ENCODE measurements at regions not wholly inside any gene's neighbourhood (a gene's known extent, or its start where the extent isn't known, plus 50 kb on each side); places are given as distances from the start of the nearest gene placed in this dataset.
"Not testable (repeated sequence)": the region's sequence is repeated elsewhere in the genome, so short reads cannot be mapped to it uniquely, and the experiment has no call there.

DNA sequence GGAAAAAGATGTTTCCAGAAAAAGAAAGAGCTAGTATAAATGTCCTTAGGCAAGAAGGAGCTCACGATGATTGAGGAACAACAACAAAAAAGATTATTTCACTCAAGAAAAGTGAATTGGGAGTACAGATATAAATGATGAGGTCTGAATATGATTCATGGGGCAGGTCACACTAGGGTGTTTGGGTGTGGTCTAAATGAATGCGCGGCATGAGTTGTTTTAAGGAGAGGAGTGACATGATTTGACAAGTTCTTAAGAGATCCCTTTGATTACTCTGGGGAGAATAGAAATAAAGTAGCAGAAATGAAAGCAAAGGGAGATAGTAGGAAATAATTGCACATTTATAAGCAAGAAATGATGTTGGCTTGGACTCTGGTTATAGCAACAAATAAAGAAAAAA lies 59.3 kb downstream of the NUTM2D start:
- H3K27ac Mint-ChIP-seq, H3K4me3 Mint-ChIP-seq, ATAC-seq, H3K4me1 Mint-ChIP-seq, H3K9me3 Mint-ChIP-seq, H3K36me3 Mint-ChIP-seq, H3K27me3 Mint-ChIP-seq: not testable (repeated sequence)

DNA sequence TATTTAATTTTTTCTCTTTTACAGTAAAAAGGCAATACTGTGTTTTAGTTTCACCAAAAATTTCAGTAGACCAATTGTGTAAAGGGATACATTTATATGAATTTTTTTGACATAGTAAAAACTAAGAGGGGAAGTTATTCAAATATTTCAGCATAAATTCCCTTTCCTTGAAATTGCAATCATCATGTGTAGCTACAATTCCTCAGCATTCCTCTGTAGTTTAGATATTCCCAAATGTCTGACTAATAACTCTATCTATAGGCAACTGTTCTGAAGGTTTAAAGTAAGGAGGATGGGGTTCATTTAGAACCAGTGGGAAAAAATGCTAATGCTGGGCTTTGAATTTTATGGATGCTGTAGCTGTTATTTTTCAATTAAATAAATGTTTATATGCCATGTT lies 65.1 kb downstream of the NUTM2D start:
- not testable (repeated sequence) for ATAC-seq, H3K4me3 Mint-ChIP-seq, H3K27me3 Mint-ChIP-seq, H3K9me3 Mint-ChIP-seq, H3K36me3 Mint-ChIP-seq, H3K27ac Mint-ChIP-seq, H3K4me1 Mint-ChIP-seq

DNA sequence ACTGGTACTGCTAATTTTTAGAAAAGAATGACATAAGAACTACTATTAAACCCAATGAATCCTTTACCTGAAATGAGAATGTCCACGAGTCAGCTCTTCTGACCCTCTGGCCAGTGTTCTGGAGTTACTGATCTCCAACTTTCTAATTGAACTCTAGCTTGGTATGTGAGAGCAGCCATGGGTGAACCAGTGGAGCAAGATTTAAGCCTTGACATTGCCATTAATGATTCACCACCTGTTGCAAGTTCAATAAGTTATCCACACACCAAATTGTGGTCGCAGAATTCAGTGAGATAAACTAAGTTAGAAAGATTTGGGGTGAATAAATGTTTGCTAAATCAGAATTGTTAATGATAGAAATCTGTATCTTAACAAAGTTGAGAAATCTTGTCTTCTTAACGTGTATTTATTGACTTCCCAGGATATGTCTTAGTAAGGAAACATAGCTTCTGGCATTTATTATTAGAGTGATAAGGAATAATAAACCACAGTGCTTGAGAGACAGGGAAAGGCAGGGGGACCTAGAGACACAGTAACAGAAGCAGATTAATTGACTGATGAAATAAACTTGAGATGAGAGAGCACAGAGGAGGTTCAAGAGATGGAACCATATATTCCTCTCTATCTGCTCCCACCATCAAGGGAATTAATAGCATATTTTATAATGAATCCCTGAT lies 67.3 kb downstream of the NUTM2D start:
- H3K4me3 Mint-ChIP-seq, H3K36me3 Mint-ChIP-seq, H3K9me3 Mint-ChIP-seq, H3K4me1 Mint-ChIP-seq, H3K27me3 Mint-ChIP-seq, ATAC-seq, H3K27ac Mint-ChIP-seq: not testable (repeated sequence)

DNA sequence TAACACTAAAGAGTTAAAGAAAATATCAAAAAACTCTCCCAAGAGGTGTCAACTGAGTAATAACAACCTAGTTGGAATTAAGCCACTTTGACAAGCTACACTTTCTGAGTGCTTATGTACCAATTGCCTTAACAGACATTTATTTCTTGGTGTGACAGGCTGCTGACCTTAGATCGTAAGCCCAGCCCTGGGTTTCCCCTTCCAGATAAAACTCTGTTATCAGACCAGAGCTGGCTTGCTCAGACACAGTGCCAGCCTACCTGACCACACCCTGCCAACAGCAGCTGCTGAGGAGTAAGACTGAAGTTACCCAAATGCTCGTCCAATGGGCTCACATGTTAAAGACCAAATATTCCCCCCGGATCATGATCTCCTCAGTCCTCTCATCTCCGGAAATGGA lies 70.9 kb upstream of the MINPP1 start:
- not testable (repeated sequence) for H3K4me1 Mint-ChIP-seq, H3K9me3 Mint-ChIP-seq, H3K27ac Mint-ChIP-seq, H3K4me3 Mint-ChIP-seq, H3K36me3 Mint-ChIP-seq, ATAC-seq, H3K27me3 Mint-ChIP-seq

DNA sequence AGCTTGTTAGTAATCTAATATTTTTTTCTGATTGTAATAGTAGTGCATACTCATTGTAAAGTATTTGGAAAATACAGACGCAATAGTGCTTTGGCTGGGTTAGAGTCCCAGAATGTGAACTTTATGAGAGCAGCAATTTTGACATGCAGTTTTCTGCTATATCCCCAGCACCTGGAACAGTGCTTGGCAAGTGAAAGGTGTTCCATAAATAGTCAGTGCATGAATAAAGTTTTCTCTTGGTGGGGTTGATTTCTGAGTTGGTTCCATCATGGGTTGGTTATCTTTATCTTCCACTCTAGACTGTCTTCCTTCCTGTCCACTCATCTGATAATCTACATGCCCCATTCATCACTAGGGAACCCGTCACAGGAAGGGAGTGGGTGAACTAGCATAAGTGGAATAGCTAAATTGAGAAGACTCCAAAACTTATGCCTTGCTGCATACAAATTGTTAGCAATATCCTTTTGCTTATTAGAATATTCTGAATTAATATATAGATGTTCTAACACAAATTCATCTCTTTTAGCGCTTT lies 69.3 kb upstream of the MINPP1 start:
- not testable (repeated sequence) for H3K27ac Mint-ChIP-seq, H3K27me3 Mint-ChIP-seq, H3K36me3 Mint-ChIP-seq, H3K4me1 Mint-ChIP-seq, H3K4me3 Mint-ChIP-seq, ATAC-seq, H3K9me3 Mint-ChIP-seq

DNA sequence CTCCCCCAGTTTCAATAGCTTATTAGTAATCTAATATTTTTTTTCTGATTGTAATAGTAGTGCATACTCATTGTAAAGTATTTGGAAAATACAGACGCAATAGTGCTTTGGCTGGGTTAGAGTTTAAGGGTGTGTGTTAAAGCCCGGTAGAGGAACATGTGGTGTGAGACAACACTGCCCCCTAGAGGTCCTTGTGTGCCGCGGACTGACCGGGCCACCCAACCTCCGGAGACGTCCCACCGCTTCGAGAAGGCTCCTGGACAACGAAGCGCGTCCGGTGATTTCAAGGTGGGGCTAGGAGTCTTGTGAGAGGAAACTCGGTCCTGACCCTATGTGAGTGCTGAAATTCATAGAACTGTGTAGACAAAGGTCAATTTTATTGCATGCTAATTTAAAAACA lies 68.6 kb upstream of the MINPP1 start:
- not testable (repeated sequence) for H3K9me3 Mint-ChIP-seq, H3K4me1 Mint-ChIP-seq

DNA sequence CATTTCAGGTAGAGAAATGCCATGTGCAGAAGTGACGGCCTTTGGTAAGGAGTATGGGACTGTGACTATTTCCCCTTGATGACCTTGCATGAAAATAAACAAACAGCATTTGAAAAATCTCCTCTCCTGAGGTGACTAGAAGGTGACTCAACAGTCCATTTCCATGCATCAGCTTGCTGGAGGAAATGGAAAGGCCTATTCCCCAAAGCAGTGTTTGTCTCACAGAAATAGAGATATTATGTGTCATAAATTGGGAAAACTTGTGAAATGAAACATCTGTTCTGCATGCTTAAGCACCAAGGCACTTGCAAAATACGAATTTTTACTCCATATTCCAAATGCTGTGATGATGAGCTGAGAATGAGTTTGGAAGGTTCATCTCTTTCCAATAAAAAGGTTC lies 67.2 kb upstream of the MINPP1 start:
- not testable (repeated sequence) for H3K9me3 Mint-ChIP-seq, H3K4me3 Mint-ChIP-seq, H3K36me3 Mint-ChIP-seq, H3K27ac Mint-ChIP-seq, H3K4me1 Mint-ChIP-seq, H3K27me3 Mint-ChIP-seq, ATAC-seq

More for the DNA sequence above, 68.6 kb upstream of the MINPP1 start:
- H3K4me3 Mint-ChIP-seq, H3K36me3 Mint-ChIP-seq, H3K27me3 Mint-ChIP-seq, H3K27ac Mint-ChIP-seq: not testable (repeated sequence)
- ATAC-seq, result peak; percentile 80
